HFFc6 (cell line): ENCODE measurements at regions not wholly inside any gene's neighbourhood (a gene's known extent, or its start where the extent isn't known, plus 50 kb on each side); places are given as distances from the start of the nearest gene placed in this dataset.

Experiments
- DNase-seq: peaks from one replicate; pipeline ENCODE4 v3.0.0-alpha.2; 2018
- H3K27ac Mint-ChIP-seq: 2 replicates; pipeline ENCODE4 v1.8.0; 2020; ENCODE audit warnings: mild to moderate bottlenecking, mixed read lengths
- H3K27me3 Mint-ChIP-seq: 2 replicates; pipeline ENCODE4 v1.8.0; 2021; ENCODE audit warnings: mild to moderate bottlenecking, moderate library complexity, mixed read lengths; ENCODE audit not compliant: insufficient read depth
- H3K36me3 Mint-ChIP-seq: 2 replicates; pipeline ENCODE4 v1.8.0; 2021; ENCODE audit warnings: low read depth, mixed read lengths
- H3K4me1 Mint-ChIP-seq: 2 replicates; pipeline ENCODE4 v1.8.0; 2020; ENCODE audit warnings: low read depth, mixed read lengths
- H3K4me3 Mint-ChIP-seq: 2 replicates; pipeline ENCODE4 v1.8.0; 2020; ENCODE audit warnings: mild to moderate bottlenecking, moderate library complexity, mixed read lengths
- H3K9me3 Mint-ChIP-seq: 2 replicates; pipeline ENCODE4 v1.8.0; 2020; ENCODE audit warnings: mild to moderate bottlenecking, mixed read lengths
- TF ChIP-seq, protein P1 (sequence below): fragments of 200-600 bp; sonication (generic); IDR thresholded peaks from 2 replicates; pipeline ENCODE4 v1.5.0; 2021; ENCODE audit warnings: antibody characterized with exemption, mild to moderate bottlenecking

DNA sequence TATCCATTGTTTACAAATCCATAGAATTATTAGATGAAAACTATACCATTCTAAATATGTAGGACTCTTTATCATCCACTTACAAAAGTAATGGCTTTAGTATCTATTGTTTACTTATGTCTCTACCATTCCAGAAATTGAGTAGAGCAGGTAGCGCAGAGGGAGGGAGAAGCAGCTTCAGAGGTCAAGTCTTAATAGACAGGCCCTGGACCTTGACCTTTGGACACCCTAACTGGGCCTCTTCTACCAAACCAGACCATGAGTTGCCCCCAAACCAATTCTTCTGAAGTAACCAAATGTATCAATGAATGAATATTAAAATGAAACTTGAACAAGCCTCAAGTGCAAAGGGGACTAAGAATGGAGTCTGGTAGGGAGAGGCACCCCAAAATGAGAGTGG is 124.9 kb upstream of the ANKRD55 start:
- H3K36me3 Mint-ChIP-seq: no peaks in the 10 kb centered on the region
- peaks cover 44% of the 10 kb centered on the region for H3K27me3 Mint-ChIP-seq
- H3K27ac Mint-ChIP-seq: no peak overlapping the region
- DNase-seq: no peak
- TF ChIP-seq, protein P1, sequence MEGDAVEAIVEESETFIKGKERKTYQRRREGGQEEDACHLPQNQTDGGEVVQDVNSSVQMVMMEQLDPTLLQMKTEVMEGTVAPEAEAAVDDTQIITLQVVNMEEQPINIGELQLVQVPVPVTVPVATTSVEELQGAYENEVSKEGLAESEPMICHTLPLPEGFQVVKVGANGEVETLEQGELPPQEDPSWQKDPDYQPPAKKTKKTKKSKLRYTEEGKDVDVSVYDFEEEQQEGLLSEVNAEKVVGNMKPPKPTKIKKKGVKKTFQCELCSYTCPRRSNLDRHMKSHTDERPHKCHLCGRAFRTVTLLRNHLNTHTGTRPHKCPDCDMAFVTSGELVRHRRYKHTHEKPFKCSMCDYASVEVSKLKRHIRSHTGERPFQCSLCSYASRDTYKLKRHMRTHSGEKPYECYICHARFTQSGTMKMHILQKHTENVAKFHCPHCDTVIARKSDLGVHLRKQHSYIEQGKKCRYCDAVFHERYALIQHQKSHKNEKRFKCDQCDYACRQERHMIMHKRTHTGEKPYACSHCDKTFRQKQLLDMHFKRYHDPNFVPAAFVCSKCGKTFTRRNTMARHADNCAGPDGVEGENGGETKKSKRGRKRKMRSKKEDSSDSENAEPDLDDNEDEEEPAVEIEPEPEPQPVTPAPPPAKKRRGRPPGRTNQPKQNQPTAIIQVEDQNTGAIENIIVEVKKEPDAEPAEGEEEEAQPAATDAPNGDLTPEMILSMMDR: no peak
- peaks cover 17% of the 10 kb centered on the region for H3K4me1 Mint-ChIP-seq
- no peaks in the 10 kb centered on the region for H3K9me3 Mint-ChIP-seq
- no peak overlapping the region for H3K4me3 Mint-ChIP-seq

DNA sequence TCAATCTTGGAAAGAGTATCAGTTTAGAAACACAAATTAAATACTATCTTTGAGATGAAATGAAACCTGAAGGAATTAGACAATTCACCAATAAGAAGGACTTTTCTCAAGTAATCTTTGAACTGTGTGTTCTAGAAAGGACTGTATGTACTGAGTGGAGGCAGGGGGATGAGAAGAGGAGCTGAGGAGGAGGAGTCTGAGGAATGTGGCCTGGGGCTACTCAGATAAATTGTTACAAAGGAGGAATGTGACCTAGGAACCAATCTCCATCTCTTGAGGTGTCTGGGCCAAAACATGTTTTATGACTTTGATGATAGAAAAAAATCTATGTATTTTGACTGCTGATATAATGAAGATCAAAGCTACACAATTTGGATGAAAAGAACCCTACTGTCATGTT is 124.3 kb upstream of the ANKRD55 start:
- peaks cover 41% of the 10 kb centered on the region for H3K27me3 Mint-ChIP-seq

DNA sequence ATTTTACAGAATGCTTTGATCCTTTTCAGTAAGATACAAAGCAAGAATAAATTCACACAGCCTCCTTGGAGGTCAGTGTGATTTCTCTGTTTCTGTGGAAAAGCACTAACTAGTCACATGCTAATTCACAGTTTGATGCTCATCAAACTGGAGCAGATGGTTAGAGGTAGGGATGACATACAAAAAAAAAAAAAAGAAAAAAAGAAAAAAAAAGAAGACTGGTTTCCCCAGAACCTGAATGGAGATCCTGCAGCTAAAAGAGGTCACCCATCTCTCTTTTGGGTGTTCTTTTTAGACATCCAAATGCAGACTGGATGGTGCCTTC is 123.7 kb upstream of the ANKRD55 start:
- TF ChIP-seq, protein P1: no peak

More for the DNA sequence above, 124.3 kb upstream of the ANKRD55 start:
- Mint-ChIP-seq H3K4me1 (peaks cover 17% of the 10 kb centered on the region), H3K9me3 (no peaks in the 10 kb centered on the region), H3K27ac (no peak overlapping the region), H3K36me3 (no peaks in the 10 kb centered on the region), H3K4me3 (no peak overlapping the region)
- TF ChIP-seq, protein P1: no peak
- DNase-seq: no peak

DNA sequence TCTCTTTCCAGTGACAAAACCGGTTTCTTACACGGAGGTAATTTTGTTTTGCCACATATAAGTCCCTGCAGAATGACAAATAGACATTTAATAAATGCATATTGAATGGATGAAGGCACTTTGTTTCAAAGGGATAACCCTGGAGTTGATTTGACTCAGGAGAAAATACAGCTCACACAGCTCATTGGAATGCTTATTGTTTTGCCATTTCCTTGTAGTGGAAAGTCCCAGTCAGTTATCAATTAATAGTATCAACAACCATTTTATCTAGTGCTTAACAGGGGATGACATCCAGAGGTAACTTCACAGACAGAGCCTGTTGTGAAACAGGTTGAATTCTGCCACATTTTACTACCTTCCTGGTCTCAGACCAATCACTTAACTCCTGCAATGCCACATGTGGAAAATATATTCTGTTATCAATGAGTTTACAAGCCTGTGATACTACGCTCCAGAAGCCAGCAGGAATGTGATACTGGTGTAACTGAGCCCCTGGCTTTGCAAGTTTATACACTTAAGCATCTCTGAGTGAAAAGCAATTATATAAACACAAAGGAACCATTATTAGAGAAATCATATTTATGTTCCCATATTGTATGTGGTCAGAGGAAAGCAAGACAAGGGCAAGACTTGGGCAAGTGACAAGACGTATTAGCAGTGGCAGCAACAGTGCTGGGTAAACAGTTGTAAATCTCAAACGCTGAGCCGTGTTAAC is 123.1 kb upstream of the ANKRD55 start:
- Mint-ChIP-seq H3K4me1 (peaks cover 17% of the 10 kb centered on the region), H3K9me3 (no peaks in the 10 kb centered on the region), H3K4me3 (no peak overlapping the region), H3K27ac (no peak overlapping the region), H3K36me3 (no peaks in the 10 kb centered on the region), H3K27me3 (peaks cover 37% of the 10 kb centered on the region)
- DNase-seq: no peak
- TF ChIP-seq, protein P1: no peak

More for the DNA sequence above, 123.7 kb upstream of the ANKRD55 start:
- DNase-seq: no peak
- Mint-ChIP-seq H3K27me3 (peaks cover 39% of the 10 kb centered on the region), H3K27ac (no peak overlapping the region), H3K9me3 (no peaks in the 10 kb centered on the region), H3K36me3 (no peaks in the 10 kb centered on the region), H3K4me1 (peaks cover 17% of the 10 kb centered on the region), H3K4me3 (no peak overlapping the region)

DNA sequence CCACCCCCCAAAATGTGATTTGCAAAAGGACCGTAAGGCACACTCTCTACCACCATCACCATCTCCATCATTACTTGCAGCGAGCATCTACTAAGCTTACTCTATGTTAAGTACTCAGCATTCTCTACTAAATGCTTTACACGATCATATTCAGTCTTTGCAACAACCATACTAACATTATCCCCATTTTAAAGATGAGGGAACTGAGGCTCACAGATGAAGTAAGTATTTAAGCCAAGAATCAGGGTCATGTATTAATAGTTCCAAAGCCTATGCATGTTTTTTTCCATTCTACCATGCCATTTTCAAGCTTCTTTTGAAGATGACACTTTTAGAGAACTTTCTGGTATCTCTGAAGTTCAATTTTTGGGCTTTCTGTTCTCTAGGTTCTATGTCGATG is 121.7 kb upstream of the ANKRD55 start:
- Mint-ChIP-seq H3K9me3 (no peaks in the 10 kb centered on the region), H3K27ac (no peak overlapping the region), H3K36me3 (no peaks in the 10 kb centered on the region), H3K4me3 (no peak overlapping the region), H3K4me1 (peaks cover 31% of the 10 kb centered on the region), H3K27me3 (peaks cover 32% of the 10 kb centered on the region)
- TF ChIP-seq, protein P1: no peak
- DNase-seq: no peak
